Endothelial cell of umbilical vein (primary cell): ENCODE measurements at regions not wholly inside any gene's neighbourhood (a gene's known extent, or its start where the extent isn't known, plus 50 kb on each side); places are given as distances from the start of the nearest gene placed in this dataset.

ENCODE experiments used
- BruUV-seq: library from RNA; stranded (reverse); fragments of 400-500 nt; replicated peaks from 2 replicates; lab custom pipeline; 2021; lab: Mats Ljungman, UMichigan
- CTCF ChIA-PET: fragments of 300-600, 350-600 bp; sonication (Branson Sonifier 250); formaldehyde crosslinking; loops from one replicate; lab custom pipeline; 2021; ENCODE audit warnings: antibody characterized with exemption, inconsistent platforms; lab: Charles Lee
- POLR2A ChIA-PET: fragments of 300-600, 350-600 bp; sonication (Branson Sonifier 250); formaldehyde crosslinking; loops from one replicate; lab custom pipeline; 2021; ENCODE audit warnings: antibody characterized with exemption, inconsistent platforms; lab: Charles Lee
- DNase-seq: peaks from one replicate; pipeline ENCODE4 v3.0.0-alpha.2; 2011; ENCODE audit warnings: low read depth, low spot score
- FAIRE-seq: peaks from 2 replicates; lab custom pipeline; 2011; peaks lifted over from hg19 to GRCh38; lab: Jason Lieb, UNC
- H2AFZ ChIP-seq: 2 replicates; pipeline ENCODE4 v1.6.0; 2012; ENCODE audit warnings: low read depth, low read length, control low read depth, inconsistent platforms
- H3K27ac ChIP-seq: 2 replicates; pipeline ENCODE4 v1.5.1; 2011; ENCODE audit warnings: low read depth, mild to moderate bottlenecking, control low read depth, low read length, moderate library complexity; ENCODE audit not compliant: insufficient read depth
- H3K27me3 ChIP-seq, 2 experiments: 2 replicates each; pipeline versions ENCODE4 v1.6.0 to v1.6.1; 2011; ENCODE audit warnings: low read length in 2 of 2, mixed read lengths in 1 of 2; ENCODE audit not compliant: control insufficient read depth in 2 of 2, insufficient read depth in 2 of 2
- H3K36me3 ChIP-seq, 2 experiments: 2 replicates in 1 of 2; 3 replicates in 1 of 2; pipeline ENCODE4 v1.5.1; 2011; ENCODE audit warnings: low read length in 2 of 2, mild to moderate bottlenecking in 1 of 2, moderate library complexity in 1 of 2; ENCODE audit not compliant: control insufficient read depth in 2 of 2, insufficient read depth in 2 of 2; ENCODE audit errors: extremely low read depth in 1 of 2
- H3K4me1 ChIP-seq: 3 replicates; pipeline ENCODE4 v1.5.1; 2011; ENCODE audit warnings: mild to moderate bottlenecking, low read length; ENCODE audit not compliant: control insufficient read depth, insufficient read depth; ENCODE audit errors: extremely low read depth
- H3K4me2 ChIP-seq: 2 replicates; pipeline ENCODE4 v1.6.1; 2011; ENCODE audit warnings: low read length, control low read depth, mixed read lengths; ENCODE audit not compliant: insufficient read depth
- H3K4me3 ChIP-seq, 3 experiments: fragments of 200-600 bp in 1 of 3; sonication (generic), shearing (Covaris generic) in 1 of 3; replicated peaks in 1 of 3; 2 replicates each; pipeline ENCODE4 v1.5.1; 2011 to 2016; ENCODE audit warnings: control low read depth in 3 of 3, low read length in 3 of 3, mild to moderate bottlenecking in 2 of 3, inconsistent platforms in 1 of 3, low read depth in 1 of 3, moderate library complexity in 1 of 3; ENCODE audit not compliant: insufficient read depth in 1 of 3
- H3K79me2 ChIP-seq: 2 replicates; pipeline ENCODE4 v1.6.0; 2012; ENCODE audit warnings: low read length, inconsistent platforms; ENCODE audit not compliant: control insufficient read depth, insufficient read depth
- H3K9ac ChIP-seq: replicated peaks from 2 replicates; pipeline ENCODE3; 2011; ENCODE audit warnings: low read length, control low read depth; ENCODE audit not compliant: insufficient read depth; ENCODE audit errors: extremely low read depth
- H3K9me1 ChIP-seq: replicated peaks from 3 replicates; pipeline ENCODE4 v1.6.0; 2011; ENCODE audit warnings: mild to moderate bottlenecking, low read length; ENCODE audit not compliant: control insufficient read depth, insufficient read depth; ENCODE audit errors: extremely low read depth
- H3K9me3 ChIP-seq: replicated peaks from 2 replicates; pipeline ENCODE4 v1.5.1; 2012; ENCODE audit warnings: low read length, inconsistent platforms; ENCODE audit not compliant: control insufficient read depth, insufficient read depth
- H4K20me1 ChIP-seq: replicated peaks from 2 replicates; pipeline ENCODE3; 2011; ENCODE audit warnings: mild to moderate bottlenecking, low read length; ENCODE audit not compliant: control insufficient read depth, insufficient read depth; ENCODE audit errors: extremely low read depth
- EZH2 ChIP-seq: IDR thresholded peaks from 2 replicates; pipeline ENCODE4 v1.6.1; 2012; ENCODE audit warnings: borderline replicate concordance, low read depth, mild to moderate bottlenecking, moderate library complexity, low read length, inconsistent platforms; ENCODE audit not compliant: severe bottlenecking
- FOS ChIP-seq: IDR thresholded peaks from 2 replicates; pipeline ENCODE4 v1.6.1; 2011; ENCODE audit warnings: mild to moderate bottlenecking, low read length, moderate library complexity, borderline replicate concordance; ENCODE audit not compliant: insufficient read depth
- GATA2 ChIP-seq: IDR thresholded peaks from 2 replicates; pipeline ENCODE4 v1.7.0; 2011; ENCODE audit warnings: low read depth, mild to moderate bottlenecking, moderate library complexity, mixed read lengths, low read length; ENCODE audit not compliant: insufficient read length, insufficient read depth
- JUN ChIP-seq: IDR thresholded peaks from 2 replicates; pipeline ENCODE4 v1.6.1; 2011; ENCODE audit warnings: borderline replicate concordance, low read depth; ENCODE audit not compliant: insufficient read length, insufficient read depth
- MYC ChIP-seq: IDR thresholded peaks from one replicate; pipeline ENCODE4 v1.6.1; 2011; ENCODE audit warnings: mild to moderate bottlenecking, low read depth, low read length
- POLR2A ChIP-seq: IDR thresholded peaks from 2 replicates; pipeline ENCODE4 v1.6.1; 2012; ENCODE audit warnings: low read depth, mild to moderate bottlenecking, control low read depth, low read length
- POLR2AphosphoS5 ChIP-seq: IDR thresholded peaks from 2 replicates; pipeline ENCODE4 v1.6.1; 2012; ENCODE audit warnings: low read depth, mild to moderate bottlenecking, control low read depth, low read length, moderate library complexity; ENCODE audit not compliant: insufficient read depth
- dilution Hi-C: fragments of 300-500 bp; cut with MboI; formaldehyde crosslinking; loops from one replicate; pipeline ENCODE4 v1.15.0; 2019; ENCODE audit warnings: low sequenced_read_pairs; ENCODE audit not compliant: extremely low pct_ligation_motif_present
- intact Hi-C: fragments of 100-400 bp; cut with micrococcal nuclease; formaldehyde crosslinking; loops from one replicate; pipeline ENCODE4 v1.10.0; 2022
- TF ChIP-seq, protein P1 (sequence below), 2 donors: IDR thresholded peaks; 1 replicate in 1 of 2; 2 replicates in 1 of 2; pipeline ENCODE4 v1.5.1; 2011; ENCODE audit warnings: low read length in 2 of 2, mild to moderate bottlenecking in 2 of 2, moderate library complexity in 2 of 2, control low read depth in 1 of 2, inconsistent platforms in 1 of 2, low read depth in 1 of 2; ENCODE audit not compliant: insufficient read depth in 1 of 2; ENCODE audit errors: extremely low read depth in 1 of 2
- TF ChIP-seq, protein P2 (sequence below): IDR thresholded peaks from 2 replicates; pipeline ENCODE4 v1.6.1; 2011; ENCODE audit not compliant: insufficient read depth, insufficient read length

DNA sequence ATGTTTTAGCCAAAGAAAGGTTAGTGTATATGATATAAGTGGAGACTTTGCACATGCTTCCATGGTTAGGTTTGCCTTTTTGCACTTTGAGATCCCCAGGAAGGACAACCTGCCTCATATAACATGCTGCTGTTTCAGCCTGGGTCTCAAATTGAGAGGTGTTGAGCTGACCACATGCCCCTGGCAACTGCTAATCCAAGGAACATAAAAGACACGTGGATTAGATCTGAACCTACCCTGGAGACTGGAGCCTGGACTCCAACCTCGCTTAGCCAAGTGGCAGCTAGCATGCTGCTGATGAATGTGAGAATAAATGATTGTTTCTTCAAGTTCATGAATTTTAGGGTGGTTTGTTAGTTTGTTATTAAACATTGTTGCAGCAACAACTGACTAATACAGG, 301.8 kb upstream of the TBC1D5 start:
- FAIRE-seq = no peak
- Histone ChIP-seq H3K4me2 (no peak overlapping the region), H3K27ac (no peak overlapping the region), H3K4me3 (no peak overlapping the region), H3K9me1 (no peaks in the 10 kb centered on the region), H4K20me1 (no peaks in the 10 kb centered on the region), H2AFZ (no peak overlapping the region), H3K27me3 (no peaks in the 10 kb centered on the region), H3K4me1 (no peaks in the 10 kb centered on the region), H3K79me2 (no peaks in the 10 kb centered on the region), H3K9ac (no peak overlapping the region), H3K9me3 (peaks cover 3% of the 10 kb centered on the region), H3K36me3 (no peaks in the 10 kb centered on the region)
- ChIA-PET CTCF (no interaction called here), POLR2A (no interaction called here)
- BruUV-seq = no TSS peak
- no peak for DNase-seq
- TF ChIP-seq POLR2A (no peak), EZH2 (no peak), JUN (no peak)
- TF ChIP-seq, protein P1, sequence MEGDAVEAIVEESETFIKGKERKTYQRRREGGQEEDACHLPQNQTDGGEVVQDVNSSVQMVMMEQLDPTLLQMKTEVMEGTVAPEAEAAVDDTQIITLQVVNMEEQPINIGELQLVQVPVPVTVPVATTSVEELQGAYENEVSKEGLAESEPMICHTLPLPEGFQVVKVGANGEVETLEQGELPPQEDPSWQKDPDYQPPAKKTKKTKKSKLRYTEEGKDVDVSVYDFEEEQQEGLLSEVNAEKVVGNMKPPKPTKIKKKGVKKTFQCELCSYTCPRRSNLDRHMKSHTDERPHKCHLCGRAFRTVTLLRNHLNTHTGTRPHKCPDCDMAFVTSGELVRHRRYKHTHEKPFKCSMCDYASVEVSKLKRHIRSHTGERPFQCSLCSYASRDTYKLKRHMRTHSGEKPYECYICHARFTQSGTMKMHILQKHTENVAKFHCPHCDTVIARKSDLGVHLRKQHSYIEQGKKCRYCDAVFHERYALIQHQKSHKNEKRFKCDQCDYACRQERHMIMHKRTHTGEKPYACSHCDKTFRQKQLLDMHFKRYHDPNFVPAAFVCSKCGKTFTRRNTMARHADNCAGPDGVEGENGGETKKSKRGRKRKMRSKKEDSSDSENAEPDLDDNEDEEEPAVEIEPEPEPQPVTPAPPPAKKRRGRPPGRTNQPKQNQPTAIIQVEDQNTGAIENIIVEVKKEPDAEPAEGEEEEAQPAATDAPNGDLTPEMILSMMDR (IDR thresholded peaks at IDR 0.05; ENCODE audit: extremely low read depth in 1 of 2, insufficient read depth in 1 of 2, low read depth in 1 of 2, low read length in 2 of 2) = no peak
- TF ChIP-seq, protein P2, sequence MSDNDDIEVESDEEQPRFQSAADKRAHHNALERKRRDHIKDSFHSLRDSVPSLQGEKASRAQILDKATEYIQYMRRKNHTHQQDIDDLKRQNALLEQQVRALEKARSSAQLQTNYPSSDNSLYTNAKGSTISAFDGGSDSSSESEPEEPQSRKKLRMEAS = no peak
- dilution Hi-C loops = no loop called here
- intact Hi-C loops = no loop called here

DNA sequence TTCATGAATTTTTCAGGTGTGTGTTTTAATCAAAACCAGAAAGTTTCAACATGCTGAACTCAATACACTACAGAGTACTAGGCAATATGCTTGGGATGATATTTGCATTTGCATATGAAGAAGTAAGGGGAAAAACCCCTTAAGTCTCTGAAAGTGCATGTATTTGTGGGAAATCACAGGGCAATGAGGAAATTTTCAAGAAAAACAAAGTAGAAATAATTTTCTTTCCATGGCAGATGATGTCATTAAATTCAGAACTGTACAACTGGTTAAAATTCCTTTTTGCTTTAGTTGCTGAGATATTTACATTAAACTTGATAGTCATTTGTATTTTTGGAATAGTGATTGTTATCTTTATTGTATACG, 294.0 kb upstream of the TBC1D5 start:
- TF ChIP-seq, protein P1 (IDR thresholded peaks at IDR 0.05; ENCODE audit: extremely low read depth in 1 of 2, insufficient read depth in 1 of 2, low read depth in 1 of 2, low read length in 2 of 2) = no peak
- TF ChIP-seq FOS = no peak
- TF ChIP-seq POLR2A = no peak
- TF ChIP-seq MYC = no peak
- no peak for TF ChIP-seq EZH2
- TF ChIP-seq GATA2 = no peak
- TF ChIP-seq POLR2AphosphoS5 = no peak
- TF ChIP-seq, protein P2 = no peak
- TF ChIP-seq JUN = no peak
- ChIA-PET CTCF (no interaction called here), POLR2A (no interaction called here)
- no peak overlapping the region for H3K4me2 ChIP-seq
- DNase-seq = no peak
- no peak overlapping the region for H3K9ac ChIP-seq
- FAIRE-seq = no peak
- no TSS peak for BruUV-seq
- no peaks in the 10 kb centered on the region for H3K9me1 ChIP-seq
- no peaks in the 10 kb centered on the region for H3K4me1 ChIP-seq
- no peak overlapping the region for H3K27ac ChIP-seq
- no peaks in the 10 kb centered on the region for H3K36me3 ChIP-seq
- H3K9me3 ChIP-seq = no peaks in the 10 kb centered on the region
- no peak overlapping the region for H2AFZ ChIP-seq
- intact Hi-C loops = no loop called here
- no peaks in the 10 kb centered on the region for H3K79me2 ChIP-seq
- no peak overlapping the region for H3K4me3 ChIP-seq
- no peaks in the 10 kb centered on the region for H4K20me1 ChIP-seq
- dilution Hi-C loops = no loop called here
- no peaks in the 10 kb centered on the region for H3K27me3 ChIP-seq
